ENCODE measurements at regions not wholly inside any gene's neighbourhood (a gene's known extent, or its start where the extent isn't known, plus 50 kb on each side); places are given as distances from the start of the nearest gene placed in this dataset.

- no peaks in the 10 kb centered on the region for H3K9me3 ChIP-seq (ENCODE audit: control insufficient read depth, low read length)
- H3K4me1 Mint-ChIP-seq, result no peaks in the 10 kb centered on the region
- no peak overlapping the region for H3K4me3 ChIP-seq (ENCODE audit: low read length)
- no peaks in the 10 kb centered on the region for H3K27me3 ChIP-seq (ENCODE audit: control insufficient read depth, insufficient read depth, low read length, poor library complexity, severe bottlenecking)
- H3K9me3 Mint-ChIP-seq, result peaks cover 4% of the 10 kb centered on the region
- WGBS, 2 experiments (ENCODE audit: insufficient coverage in 1 of 2, insufficient read length in 1 of 2), result 83 to 100% methylated on average over 2 of the region's 2 CpGs
- no peaks in the 10 kb centered on the region for H3K4me1 ChIP-seq (ENCODE audit: control insufficient read depth, insufficient read depth, low read length)
- H3K27ac ChIP-seq (ENCODE audit: low read depth, low read length), result no peak overlapping the region
- no peak for DNase-seq
- H3K9ac ChIP-seq (ENCODE audit: extremely low read depth, low read length, poor library complexity, severe bottlenecking), result no peak overlapping the region
- TF ChIP-seq, protein P1, sequence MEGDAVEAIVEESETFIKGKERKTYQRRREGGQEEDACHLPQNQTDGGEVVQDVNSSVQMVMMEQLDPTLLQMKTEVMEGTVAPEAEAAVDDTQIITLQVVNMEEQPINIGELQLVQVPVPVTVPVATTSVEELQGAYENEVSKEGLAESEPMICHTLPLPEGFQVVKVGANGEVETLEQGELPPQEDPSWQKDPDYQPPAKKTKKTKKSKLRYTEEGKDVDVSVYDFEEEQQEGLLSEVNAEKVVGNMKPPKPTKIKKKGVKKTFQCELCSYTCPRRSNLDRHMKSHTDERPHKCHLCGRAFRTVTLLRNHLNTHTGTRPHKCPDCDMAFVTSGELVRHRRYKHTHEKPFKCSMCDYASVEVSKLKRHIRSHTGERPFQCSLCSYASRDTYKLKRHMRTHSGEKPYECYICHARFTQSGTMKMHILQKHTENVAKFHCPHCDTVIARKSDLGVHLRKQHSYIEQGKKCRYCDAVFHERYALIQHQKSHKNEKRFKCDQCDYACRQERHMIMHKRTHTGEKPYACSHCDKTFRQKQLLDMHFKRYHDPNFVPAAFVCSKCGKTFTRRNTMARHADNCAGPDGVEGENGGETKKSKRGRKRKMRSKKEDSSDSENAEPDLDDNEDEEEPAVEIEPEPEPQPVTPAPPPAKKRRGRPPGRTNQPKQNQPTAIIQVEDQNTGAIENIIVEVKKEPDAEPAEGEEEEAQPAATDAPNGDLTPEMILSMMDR (conservative IDR thresholded peaks at IDR 0.05), result no peak
- no peak overlapping the region for H3K27ac Mint-ChIP-seq
- H3K36me3 ChIP-seq (ENCODE audit: control insufficient read depth, insufficient read depth, low read length), result no peaks in the 10 kb centered on the region
- no peak overlapping the region for H3K4me3 Mint-ChIP-seq
- H3K27me3 Mint-ChIP-seq (ENCODE audit: insufficient read depth), result peaks cover 5% of the 10 kb centered on the region
- H3K36me3 Mint-ChIP-seq (ENCODE audit: low read depth), result no peaks in the 10 kb centered on the region
Observed at GRCh38 chr14:50014809-50015430, 101.5 kb downstream of the VCPKMT start.

- no peaks in the 10 kb centered on the region for H3K36me3 ChIP-seq (ENCODE audit: control insufficient read depth, insufficient read depth, low read length)
- Mint-ChIP-seq H3K27ac (no peak overlapping the region), H3K9me3 (peaks cover 8% of the 10 kb centered on the region), H3K4me3 (no peak overlapping the region), H3K27me3 (ENCODE audit: insufficient read depth) (peaks cover 5% of the 10 kb centered on the region), H3K36me3 (ENCODE audit: low read depth) (no peaks in the 10 kb centered on the region), H3K4me1 (no peaks in the 10 kb centered on the region)
- no peaks in the 10 kb centered on the region for H3K27me3 ChIP-seq (ENCODE audit: control insufficient read depth, insufficient read depth, low read length, poor library complexity, severe bottlenecking)
- H3K27ac ChIP-seq (ENCODE audit: low read depth, low read length), result no peak overlapping the region
- no peak overlapping the region for H3K4me3 ChIP-seq (ENCODE audit: low read length)
- H3K9me3 ChIP-seq (ENCODE audit: control insufficient read depth, low read length), result peaks cover 4% of the 10 kb centered on the region
- no peak for DNase-seq
- WGBS, 2 experiments (ENCODE audit: insufficient coverage in 1 of 2, insufficient read length in 1 of 2), result 98 to 100% methylated on average over 1 to 2 of the region's 3 CpGs
- TF ChIP-seq, protein P1 (conservative IDR thresholded peaks at IDR 0.05), result no peak
- H3K9ac ChIP-seq (ENCODE audit: extremely low read depth, low read length, poor library complexity, severe bottlenecking), result no peak overlapping the region
- no peaks in the 10 kb centered on the region for H3K4me1 ChIP-seq (ENCODE audit: control insufficient read depth, insufficient read depth, low read length)
Observed at GRCh38 chr14:50015716-50016115, 100.7 kb downstream of the VCPKMT start.

DNA sequence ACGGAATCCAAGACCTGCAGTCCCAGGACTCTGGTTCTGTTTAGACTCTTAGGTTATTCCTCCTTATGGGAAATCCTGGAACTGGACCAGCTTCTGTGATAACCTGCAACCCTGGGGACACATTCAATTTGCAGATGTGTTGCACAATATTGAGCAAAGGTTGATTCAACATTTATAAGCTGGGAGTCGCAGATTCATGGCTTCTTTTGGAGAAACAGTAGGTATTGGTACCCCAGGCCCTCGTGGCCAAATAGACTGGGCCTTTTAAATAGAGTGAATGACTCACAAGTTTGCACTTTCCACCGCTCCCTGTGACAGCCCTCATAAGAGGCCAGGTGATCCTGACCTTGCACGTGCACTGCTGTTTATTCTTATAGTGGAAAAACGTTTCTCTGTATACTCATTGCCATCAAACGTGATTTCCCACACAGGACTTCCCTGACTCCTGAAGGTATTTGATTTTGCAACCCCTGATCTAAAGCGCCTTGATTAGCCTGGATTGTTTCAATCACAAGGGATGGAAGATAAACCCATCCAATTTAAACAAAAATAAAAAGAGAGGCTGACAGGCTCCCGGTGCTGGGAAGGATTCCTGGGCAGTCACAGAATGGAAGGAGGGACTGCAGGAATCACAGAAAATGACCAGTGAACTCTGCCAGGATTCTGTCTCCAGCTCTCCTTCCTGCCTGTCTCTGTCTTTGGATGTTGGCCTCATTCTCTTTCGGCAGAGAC lies 98.0 kb downstream of the VCPKMT start:
- TF ChIP-seq, protein P1 (conservative IDR thresholded peaks at IDR 0.05), result no peak
- H3K36me3 Mint-ChIP-seq (ENCODE audit: low read depth), result no peaks in the 10 kb centered on the region
- H3K4me1 ChIP-seq (ENCODE audit: control insufficient read depth, insufficient read depth, low read length), result no peaks in the 10 kb centered on the region
- peaks cover 4% of the 10 kb centered on the region for H3K9me3 ChIP-seq (ENCODE audit: control insufficient read depth, low read length)
- no peak overlapping the region for H3K4me3 Mint-ChIP-seq
- H3K4me1 Mint-ChIP-seq, result no peaks in the 10 kb centered on the region
- H3K9me3 Mint-ChIP-seq, result peaks cover 12% of the 10 kb centered on the region
- no peak overlapping the region for H3K27ac Mint-ChIP-seq
- no peak overlapping the region for H3K9ac ChIP-seq (ENCODE audit: extremely low read depth, low read length, poor library complexity, severe bottlenecking)
- H3K4me3 ChIP-seq (ENCODE audit: low read length), result no peak overlapping the region
- H3K27me3 ChIP-seq (ENCODE audit: control insufficient read depth, insufficient read depth, low read length, poor library complexity, severe bottlenecking), result no peaks in the 10 kb centered on the region
- no peaks in the 10 kb centered on the region for H3K36me3 ChIP-seq (ENCODE audit: control insufficient read depth, insufficient read depth, low read length)
- DNase-seq, result no peak
- 88 to 92% methylated on average over 9 to 10 of the region's 10 CpGs for WGBS, 2 experiments (ENCODE audit: insufficient coverage in 1 of 2, insufficient read length in 1 of 2)
- peaks cover 5% of the 10 kb centered on the region for H3K27me3 Mint-ChIP-seq (ENCODE audit: insufficient read depth)
- no peak overlapping the region for H3K27ac ChIP-seq (ENCODE audit: low read depth, low read length)
